Neural progenitor cell (in vitro differentiated cells): ENCODE measurements at regions not wholly inside any gene's neighbourhood (a gene's known extent, or its start where the extent isn't known, plus 50 kb on each side); places are given as distances from the start of the nearest gene placed in this dataset.

Experiments used
- DNase-seq: peaks from one replicate; pipeline ENCODE4 v3.0.0-alpha.2; 2016; ENCODE audit warnings: low spot score
- H2AFZ ChIP-seq: fragments of 200-600 bp; sonication (generic); replicated peaks from 2 replicates; pipeline ENCODE4 v1.6.1; 2016; ENCODE audit warnings: antibody characterized with exemption
- H3F3A ChIP-seq: fragments of 200-600 bp; sonication (generic); 2 replicates; pipeline ENCODE4 v1.6.1; 2016; ENCODE audit warnings: antibody characterized with exemption, low read depth
- H3K27ac ChIP-seq: fragments of 200-600 bp; sonication (generic); 2 replicates; pipeline ENCODE4 v1.5.1; 2016; ENCODE audit warnings: mild to moderate bottlenecking
- H3K27me3 ChIP-seq: fragments of 200-600 bp; sonication (generic); 2 replicates; pipeline ENCODE4 v1.6.1; 2016; ENCODE audit warnings: mild to moderate bottlenecking, moderate library complexity
- H3K36me3 ChIP-seq: fragments of 200-600 bp; sonication (generic); 2 replicates; pipeline ENCODE4 v1.5.1; 2016
- H3K4me1 ChIP-seq: fragments of 200-600 bp; sonication (generic); 2 replicates; pipeline ENCODE4 v1.6.1; 2016; ENCODE audit warnings: mixed run types
- H3K4me2 ChIP-seq: fragments of 200-600 bp; sonication (generic); 2 replicates; pipeline ENCODE4 v1.6.1; 2016
- H3K4me3 ChIP-seq: fragments of 200-600 bp; sonication (generic); 2 replicates; pipeline ENCODE4 v1.5.1; 2016
- H3K79me2 ChIP-seq: fragments of 200-600 bp; sonication (generic); 2 replicates; pipeline ENCODE4 v1.6.1; 2016; ENCODE audit warnings: low read depth
- H3K9ac ChIP-seq: fragments of 200-600 bp; sonication (generic); 2 replicates; pipeline ENCODE4 v1.6.1; 2016
- H3K9me3 ChIP-seq: fragments of 200-600 bp; sonication (generic); 2 replicates; pipeline ENCODE4 v1.5.1; 2016; ENCODE audit warnings: low read depth
- H4K20me1 ChIP-seq: fragments of 200-600 bp; sonication (generic); 2 replicates; pipeline ENCODE4 v1.6.1; 2016; ENCODE audit warnings: low read depth
- H3K27ac Mint-ChIP-seq: 3 replicates; pipeline ENCODE4 v1.8.0; 2021; ENCODE audit warnings: mixed read lengths
- H3K27me3 Mint-ChIP-seq: 2 replicates; pipeline ENCODE4 v1.8.0; 2022; ENCODE audit warnings: low read depth, mild to moderate bottlenecking, inconsistent platforms, moderate library complexity, mixed read lengths; ENCODE audit not compliant: insufficient read depth
- H3K36me3 Mint-ChIP-seq: 3 replicates; pipeline ENCODE4 v1.8.0; 2021; ENCODE audit warnings: mixed read lengths
- H3K4me1 Mint-ChIP-seq: 3 replicates; pipeline ENCODE4 v1.8.0; 2021; ENCODE audit warnings: mixed read lengths
- H3K4me3 Mint-ChIP-seq: 3 replicates; pipeline ENCODE4 v1.8.0; 2021; ENCODE audit warnings: mild to moderate bottlenecking, moderate library complexity, mixed read lengths
- H3K9me3 Mint-ChIP-seq: 3 replicates; pipeline ENCODE4 v1.8.0; 2020; ENCODE audit warnings: mixed read lengths
- EZH2 ChIP-seq: fragments of 200-600 bp; sonication (generic); IDR thresholded peaks from 2 replicates; pipeline ENCODE4 v1.6.1; 2017; ENCODE audit warnings: antibody characterized with exemption, mild to moderate bottlenecking, moderate library complexity
- EZH2phosphoT487 ChIP-seq: fragments of 200-600 bp; sonication (generic); IDR thresholded peaks from 2 replicates; pipeline ENCODE4 v1.6.1; 2017; ENCODE audit warnings: antibody characterized with exemption
- TF ChIP-seq, protein P1 (sequence below): fragments of 200-600 bp; sonication (generic); IDR thresholded peaks from 2 replicates; pipeline ENCODE4 v1.5.1; 2017; ENCODE audit warnings: antibody characterized with exemption, mild to moderate bottlenecking

GRCh38 chr4:188262464-188262863, 123.2 kb downstream of the TRIML1 start:
- Mint-ChIP-seq H3K4me3 (no peak overlapping the region), H3K27ac (no peak overlapping the region), H3K9me3 (no peaks in the 10 kb centered on the region), H3K27me3 (no peaks in the 10 kb centered on the region), H3K4me1 (no peaks in the 10 kb centered on the region), H3K36me3 (no peaks in the 10 kb centered on the region)
- no peak overlapping the region for H3K4me3 ChIP-seq
- no peak overlapping the region for H2AFZ ChIP-seq
- H3K36me3 ChIP-seq = no peaks in the 10 kb centered on the region
- H3K4me2 ChIP-seq = no peak overlapping the region
- H3K27ac ChIP-seq = no peak overlapping the region
- H3K9ac ChIP-seq = no peak overlapping the region
- no peaks in the 10 kb centered on the region for H3K27me3 ChIP-seq
- H4K20me1 ChIP-seq = no peaks in the 10 kb centered on the region
- no peaks in the 10 kb centered on the region for H3K4me1 ChIP-seq
- no peaks in the 10 kb centered on the region for H3K9me3 ChIP-seq
- H3F3A ChIP-seq = no peaks in the 10 kb centered on the region
- TF ChIP-seq, protein P1, sequence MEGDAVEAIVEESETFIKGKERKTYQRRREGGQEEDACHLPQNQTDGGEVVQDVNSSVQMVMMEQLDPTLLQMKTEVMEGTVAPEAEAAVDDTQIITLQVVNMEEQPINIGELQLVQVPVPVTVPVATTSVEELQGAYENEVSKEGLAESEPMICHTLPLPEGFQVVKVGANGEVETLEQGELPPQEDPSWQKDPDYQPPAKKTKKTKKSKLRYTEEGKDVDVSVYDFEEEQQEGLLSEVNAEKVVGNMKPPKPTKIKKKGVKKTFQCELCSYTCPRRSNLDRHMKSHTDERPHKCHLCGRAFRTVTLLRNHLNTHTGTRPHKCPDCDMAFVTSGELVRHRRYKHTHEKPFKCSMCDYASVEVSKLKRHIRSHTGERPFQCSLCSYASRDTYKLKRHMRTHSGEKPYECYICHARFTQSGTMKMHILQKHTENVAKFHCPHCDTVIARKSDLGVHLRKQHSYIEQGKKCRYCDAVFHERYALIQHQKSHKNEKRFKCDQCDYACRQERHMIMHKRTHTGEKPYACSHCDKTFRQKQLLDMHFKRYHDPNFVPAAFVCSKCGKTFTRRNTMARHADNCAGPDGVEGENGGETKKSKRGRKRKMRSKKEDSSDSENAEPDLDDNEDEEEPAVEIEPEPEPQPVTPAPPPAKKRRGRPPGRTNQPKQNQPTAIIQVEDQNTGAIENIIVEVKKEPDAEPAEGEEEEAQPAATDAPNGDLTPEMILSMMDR = no peak
- TF ChIP-seq EZH2phosphoT487 (no peak), EZH2 (no peak)
- DNase-seq = no peak
- no peaks in the 10 kb centered on the region for H3K79me2 ChIP-seq

GRCh38 chr4:188263321-188263720, 124.1 kb downstream of the TRIML1 start:
- H3K4me1 ChIP-seq = no peaks in the 10 kb centered on the region
- H4K20me1 ChIP-seq = no peaks in the 10 kb centered on the region
- TF ChIP-seq EZH2phosphoT487 = no peak
- TF ChIP-seq EZH2 = no peak
- TF ChIP-seq, protein P1 = no peak
- peak overlapping the region; percentile 29 for H2AFZ ChIP-seq
- H3K4me3 Mint-ChIP-seq = no peak overlapping the region
- H3K9ac ChIP-seq = no peak overlapping the region
- no peaks in the 10 kb centered on the region for H3K27me3 ChIP-seq
- H3F3A ChIP-seq = no peaks in the 10 kb centered on the region
- no peaks in the 10 kb centered on the region for H3K36me3 Mint-ChIP-seq
- no peaks in the 10 kb centered on the region for H3K27me3 Mint-ChIP-seq
- no peak for DNase-seq
- no peak overlapping the region for H3K27ac ChIP-seq
- no peaks in the 10 kb centered on the region for H3K36me3 ChIP-seq
- H3K9me3 Mint-ChIP-seq = peaks cover 3% of the 10 kb centered on the region
- H3K4me2 ChIP-seq = no peak overlapping the region
- H3K27ac Mint-ChIP-seq = no peak overlapping the region
- no peak overlapping the region for H3K4me3 ChIP-seq
- no peaks in the 10 kb centered on the region for H3K9me3 ChIP-seq
- H3K79me2 ChIP-seq = no peaks in the 10 kb centered on the region
- no peaks in the 10 kb centered on the region for H3K4me1 Mint-ChIP-seq

DNA sequence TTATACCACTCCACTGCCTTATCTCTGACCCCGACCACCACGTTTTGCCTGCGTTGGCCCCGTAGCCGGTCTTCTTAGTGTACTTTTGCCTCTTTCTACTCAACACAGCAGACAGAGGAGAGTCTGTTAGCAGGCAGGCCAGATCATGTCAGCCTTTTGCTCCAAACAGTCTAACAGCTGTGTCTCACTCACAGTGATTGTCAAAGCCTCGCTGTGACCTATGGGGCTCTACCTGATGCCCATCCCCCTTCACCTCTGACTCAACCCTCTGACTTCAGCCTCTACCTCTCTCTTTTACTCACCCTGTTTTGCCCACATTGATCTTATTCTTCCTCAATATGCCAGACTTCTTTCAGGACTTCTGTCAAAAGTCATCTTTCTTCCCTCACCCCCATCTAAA, 127.1 kb downstream of the TRIML1 start:
- Histone ChIP-seq H3K36me3 (no peaks in the 10 kb centered on the region), H3K4me3 (no peak overlapping the region), H3K27ac (no peak overlapping the region), H3K79me2 (no peaks in the 10 kb centered on the region), H3K4me2 (no peak overlapping the region), H4K20me1 (no peaks in the 10 kb centered on the region), H3K4me1 (no peaks in the 10 kb centered on the region), H3K27me3 (no peaks in the 10 kb centered on the region), H3K9ac (no peak overlapping the region), H3F3A (no peaks in the 10 kb centered on the region), H2AFZ (no peak overlapping the region), H3K9me3 (no peaks in the 10 kb centered on the region)
- Mint-ChIP-seq H3K4me1 (no peaks in the 10 kb centered on the region), H3K36me3 (no peaks in the 10 kb centered on the region), H3K27ac (no peak overlapping the region), H3K4me3 (no peak overlapping the region), H3K27me3 (no peaks in the 10 kb centered on the region), H3K9me3 (peaks cover 3% of the 10 kb centered on the region)
- TF ChIP-seq EZH2phosphoT487 (no peak), EZH2 (no peak)
- TF ChIP-seq, protein P1 = no peak
- no peak for DNase-seq
